Testis (tissue), 2 donors: ENCODE measurements at regions not wholly inside any gene's neighbourhood (a gene's known extent, or its start where the extent isn't known, plus 50 kb on each side); places are given as distances from the start of the nearest gene placed in this dataset.
"Not testable (repeated sequence)": the region's sequence is repeated elsewhere in the genome, so short reads cannot be mapped to it uniquely, and the experiment has no call there.

Experiments used
- DNase-seq: peaks from one replicate; pipeline ENCODE4 v3.0.0-alpha.2; 2019
- H3K27ac ChIP-seq, 2 donors: fragments of 200-600 bp; sonication (generic); one replicate each; pipeline ENCODE4 v1.5.1; 2019
- H3K27me3 ChIP-seq: fragments of 200-600 bp; sonication (generic); one replicate; pipeline ENCODE4 v1.5.1; 2019
- H3K36me3 ChIP-seq: fragments of 200-600 bp; sonication (generic); one replicate; pipeline ENCODE4 v1.5.1; 2017; ENCODE audit warnings: low read depth; ENCODE audit errors: missing control alignments
- H3K4me1 ChIP-seq: fragments of 200-600 bp; sonication (generic); one replicate; pipeline ENCODE4 v1.5.1; 2019
- H3K4me3 ChIP-seq, 2 donors: fragments of 200-600 bp; sonication (generic); one replicate each; pipeline ENCODE4 v1.5.1; 2017 to 2019
- H3K9me3 ChIP-seq: fragments of 200-600 bp; sonication (generic); one replicate; pipeline ENCODE4 v1.5.1; 2017
- CTCF ChIP-seq, 3 experiments: fragments of 450-650 bp in 2 of 3; fragments of 200-600 bp in 1 of 3; sonication (generic) in 1 of 3; IDR thresholded peaks; one replicate each; pipeline ENCODE4 v1.5.1; 2016 to 2019; ENCODE audit warnings: antibody characterized with exemption in 3 of 3, mild to moderate bottlenecking in 2 of 3, moderate library complexity in 1 of 3
- POLR2A ChIP-seq: fragments of 450-650 bp; IDR thresholded peaks from one replicate; pipeline ENCODE4 v1.6.1; 2017; ENCODE audit warnings: antibody characterized with exemption, mild to moderate bottlenecking, moderate library complexity
- WGBS, 2 donors: methylation state at CpG; one replicate each; pipeline ENCODE4 v1.1.5; 2018; 5-methylcytosine and 5-hydroxymethylcytosine counted together
- intact Hi-C: fragments of 100-400 bp; cut with DNase I; formaldehyde crosslinking; loops from one replicate; pipeline ENCODE4 v1.15.1; 2023; ENCODE audit warnings: low total_unique reads

DNA sequence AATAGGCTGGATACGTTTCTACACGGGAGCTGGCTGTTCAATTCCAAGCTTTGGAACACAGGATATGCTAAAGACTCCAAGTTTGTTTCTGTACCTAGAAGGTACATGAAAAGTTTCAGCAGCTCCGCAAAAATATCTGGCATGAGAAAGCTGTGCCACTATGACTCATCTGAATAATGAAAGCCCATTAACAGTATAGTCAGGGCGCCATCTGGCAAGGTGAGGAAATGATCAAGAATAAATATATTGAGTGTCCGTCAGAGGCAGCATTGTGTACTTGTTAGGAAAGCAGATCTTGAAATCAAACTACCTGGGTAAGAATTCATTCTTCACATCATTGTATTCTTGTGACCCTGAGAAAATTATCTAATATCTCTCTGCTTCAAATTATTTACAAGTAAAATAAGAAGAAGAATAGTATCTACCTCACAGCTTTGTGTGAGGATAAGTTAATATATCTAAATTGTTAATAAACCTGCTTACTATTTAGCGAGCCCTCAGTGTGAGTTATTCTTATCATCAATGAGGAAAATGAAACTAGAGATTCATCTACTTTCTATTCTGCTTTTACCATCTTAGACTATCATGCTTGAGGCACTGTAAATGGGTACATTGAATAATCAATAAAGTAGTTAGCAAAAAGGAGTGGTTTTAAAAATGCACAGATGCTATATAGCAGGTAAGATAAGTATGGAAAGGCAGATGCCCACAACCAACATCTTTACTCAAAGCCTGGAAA, 53.5 kb downstream of the FSCB start:
- Histone ChIP-seq H3K9me3 (no peaks in the 10 kb centered on the region), H3K4me3 (no peak overlapping the region), H3K4me1 (no peaks in the 10 kb centered on the region), H3K27ac (no peak overlapping the region), H3K36me3 (no peaks in the 10 kb centered on the region), H3K27me3 (no peaks in the 10 kb centered on the region)
- TF ChIP-seq CTCF (IDR thresholded peaks at IDR 0.05) (no peak), POLR2A (no peak)
- intact Hi-C loops = no loop called here
- 91% methylated on average over 6 of the region's 6 CpGs for WGBS, 2 donors
- no peak for DNase-seq

- H3K4me3 ChIP-seq, H3K27me3 ChIP-seq, DNase-seq, H3K36me3 ChIP-seq, H3K9me3 ChIP-seq, H3K27ac ChIP-seq, H3K4me1 ChIP-seq, intact Hi-C loops: not testable (repeated sequence)
- WGBS, 2 donors = 77 to 83% methylated on average over 3 of the region's 3 CpGs
Measured at GRCh38 chr14:44450232-44450631, 56.9 kb downstream of the FSCB start.

GRCh38 chr14:44449680-44450079, 57.4 kb downstream of the FSCB start:
- Histone ChIP-seq H3K27me3 (no peaks in the 10 kb centered on the region), H3K36me3 (no peaks in the 10 kb centered on the region), H3K27ac (no peak overlapping the region), H3K4me3 (no peak overlapping the region), H3K9me3 (no peaks in the 10 kb centered on the region), H3K4me1 (no peaks in the 10 kb centered on the region)
- no peak for DNase-seq
- WGBS, 2 donors = 90 to 98% methylated on average over 2 of the region's 2 CpGs
- no peak for TF ChIP-seq POLR2A
- intact Hi-C loops = no loop called here

DNA sequence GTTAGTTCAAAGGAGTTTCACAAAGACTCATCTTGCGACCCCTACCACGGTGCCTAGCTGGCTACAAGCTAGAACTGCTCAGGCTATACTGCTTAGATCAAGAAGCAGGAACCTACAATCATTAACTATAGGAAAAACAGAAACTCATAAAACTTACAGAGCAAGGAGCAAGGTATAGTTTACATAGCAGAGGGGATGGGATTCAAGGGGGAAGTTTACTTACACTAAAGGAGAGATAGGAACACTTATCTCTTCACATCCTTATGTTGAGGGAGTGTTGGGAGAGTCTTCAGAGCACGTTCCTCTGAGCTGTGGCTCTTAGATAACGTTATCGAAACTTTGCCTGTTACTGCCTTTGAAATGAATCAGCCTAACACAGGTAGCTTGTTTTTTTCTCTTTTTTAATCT, 58.1 kb downstream of the FSCB start:
- 73 to 74% methylated on average over 5 of the region's 5 CpGs for WGBS, 2 donors
- Histone ChIP-seq H3K27ac (no peak overlapping the region), H3K4me1 (no peaks in the 10 kb centered on the region)

DNA sequence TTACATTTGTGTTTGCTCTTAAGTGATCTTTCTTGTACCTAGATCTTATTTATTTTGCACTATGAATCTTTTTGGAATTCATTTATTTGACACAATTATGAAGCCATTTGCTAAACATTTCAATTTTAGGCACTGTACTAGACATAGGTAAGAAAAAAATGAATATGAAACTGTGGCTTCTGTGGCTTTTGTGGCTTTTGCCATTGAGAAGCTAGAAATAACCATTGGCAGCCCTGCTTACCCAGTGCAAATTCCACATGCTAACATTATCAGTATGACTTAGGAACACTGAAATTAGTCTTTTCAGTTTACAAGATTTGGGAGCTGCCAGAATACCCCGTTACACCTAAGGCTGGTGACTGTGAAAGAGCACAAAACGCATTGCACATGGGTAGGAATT, 60.1 kb downstream of the FSCB start:
- no peak for TF ChIP-seq CTCF (IDR thresholded peaks at IDR 0.05)
- intact Hi-C loops = no loop called here
- H3K36me3 ChIP-seq = no peaks in the 10 kb centered on the region
- no peak overlapping the region for H3K4me3 ChIP-seq
- no peaks in the 10 kb centered on the region for H3K4me1 ChIP-seq
- no peak overlapping the region for H3K27ac ChIP-seq
- 48 to 55% methylated on average over 2 of the region's 2 CpGs for WGBS, 2 donors
- no peak for DNase-seq
- H3K27me3 ChIP-seq = no peaks in the 10 kb centered on the region
- H3K9me3 ChIP-seq = no peaks in the 10 kb centered on the region

More for the DNA sequence above, 58.1 kb downstream of the FSCB start:
- Histone ChIP-seq H3K36me3 (no peaks in the 10 kb centered on the region), H3K27me3 (no peaks in the 10 kb centered on the region), H3K4me3 (no peak overlapping the region), H3K9me3 (no peaks in the 10 kb centered on the region)
- intact Hi-C loops = no loop called here
- TF ChIP-seq POLR2A (no peak), CTCF (IDR thresholded peaks at IDR 0.05) (no peak)
- no peak for DNase-seq

GRCh38 chr14:44444454-44444853, 62.6 kb downstream of the FSCB start:
- intact Hi-C loops = no loop called here

More at GRCh38 chr14:44444454-44444853, 62.6 kb downstream of the FSCB start:
- Histone ChIP-seq H3K4me3 (no peak overlapping the region), H3K4me1 (no peaks in the 10 kb centered on the region), H3K9me3 (no peaks in the 10 kb centered on the region), H3K27ac (no peak overlapping the region), H3K27me3 (no peaks in the 10 kb centered on the region), H3K36me3 (no peaks in the 10 kb centered on the region)
- no peak for TF ChIP-seq POLR2A
- DNase-seq = no peak
- 75 to 88% methylated on average over 1 of the region's 1 CpG for WGBS, 2 donors
